ENCODE measurements at regions not wholly inside any gene's neighbourhood (a gene's known extent, or its start where the extent isn't known, plus 50 kb on each side); places are given as distances from the start of the nearest gene placed in this dataset.
"Not testable (repeated sequence)": the region's sequence is repeated elsewhere in the genome, so short reads cannot be mapped to it uniquely, and the experiment has no call there.

GRCh38 chr1:69090170-69090569 lies 477.6 kb upstream of the LRRC7 start:
- no peak for DNase-seq

GRCh38 chr1:69090752-69091151 lies 477.0 kb upstream of the LRRC7 start:
- DNase-seq = no peak

DNA sequence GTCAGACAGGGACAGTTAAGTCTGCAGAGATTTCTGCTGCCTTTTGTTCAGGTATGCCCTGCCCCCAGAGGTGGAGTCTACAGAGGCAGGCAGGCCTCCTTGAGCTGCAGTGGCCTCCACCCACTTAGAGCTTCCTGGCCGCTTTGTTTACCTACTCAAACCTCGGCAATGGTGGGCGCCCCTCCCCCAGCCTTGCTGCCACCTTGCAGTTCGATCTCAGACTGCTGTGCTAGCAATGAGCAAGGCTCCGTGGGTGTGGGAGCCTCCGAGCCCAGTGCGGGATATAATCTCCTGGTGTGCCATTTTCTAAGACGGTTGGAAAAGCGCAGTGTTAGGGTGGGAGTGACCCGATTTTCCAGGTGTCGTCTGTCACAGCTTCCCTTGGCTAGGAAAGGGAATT lies 465.7 kb upstream of the LRRC7 start:
- DNase-seq = not testable (repeated sequence)

- DNase-seq = no peak
Measured at GRCh38 chr1:69103213-69103612, 464.5 kb upstream of the LRRC7 start.

DNA sequence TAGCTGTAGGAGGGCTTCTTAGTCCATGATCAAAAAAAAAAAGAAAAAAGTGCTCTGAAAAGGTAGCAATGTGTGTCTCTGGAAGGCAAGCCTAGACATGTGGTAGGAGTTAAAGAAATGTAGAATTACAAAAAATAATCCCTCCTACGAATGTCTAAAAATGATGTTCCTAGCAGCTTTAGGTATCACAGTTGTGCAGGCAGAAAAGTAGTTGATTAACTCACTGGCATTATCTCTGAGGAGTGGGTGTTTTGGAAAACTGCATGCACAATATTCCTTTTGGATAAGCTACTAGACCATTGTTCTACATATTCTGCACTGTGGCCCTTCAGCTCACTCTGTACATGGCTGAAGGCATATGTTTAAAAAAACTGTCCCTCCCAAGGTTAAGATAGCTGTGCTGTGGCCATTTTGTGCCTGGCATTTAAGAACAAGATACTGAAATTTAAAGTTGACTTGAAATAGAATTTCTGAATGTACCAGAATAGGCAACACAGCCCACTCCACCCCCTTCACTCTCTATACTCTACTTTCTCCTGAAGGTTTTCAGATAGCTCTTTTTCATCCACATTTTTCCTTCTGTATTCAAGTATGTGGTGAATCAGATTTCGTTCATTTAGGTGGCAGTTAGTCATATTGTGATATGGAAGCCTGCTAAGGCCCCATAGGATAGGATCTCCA lies 463.9 kb upstream of the LRRC7 start:
- DNase-seq = no peak

DNA sequence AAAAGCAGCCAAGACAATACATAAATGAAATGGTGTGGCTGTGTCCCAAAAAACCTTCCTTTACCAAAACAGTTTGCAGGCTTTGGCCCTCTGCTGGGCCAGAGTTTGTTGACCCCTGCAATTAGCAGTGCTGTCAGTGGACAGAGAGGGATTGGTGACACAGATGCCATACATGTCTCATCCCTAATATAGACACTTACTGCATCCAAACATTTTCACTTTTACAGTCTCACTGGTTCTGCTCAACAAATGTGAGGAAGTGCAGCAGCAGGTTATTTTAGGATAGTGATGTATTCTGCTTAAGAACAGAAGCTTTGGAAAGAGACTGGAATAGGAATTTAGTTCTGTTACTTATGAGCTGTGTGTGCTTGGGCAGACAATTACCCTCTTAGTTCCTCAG lies 462.8 kb upstream of the LRRC7 start:
- no peak for DNase-seq

GRCh38 chr1:69109277-69109676 lies 458.4 kb upstream of the LRRC7 start:
- DNase-seq = no peak

GRCh38 chr1:69110851-69111250 lies 456.9 kb upstream of the LRRC7 start:
- DNase-seq = no peak

DNA sequence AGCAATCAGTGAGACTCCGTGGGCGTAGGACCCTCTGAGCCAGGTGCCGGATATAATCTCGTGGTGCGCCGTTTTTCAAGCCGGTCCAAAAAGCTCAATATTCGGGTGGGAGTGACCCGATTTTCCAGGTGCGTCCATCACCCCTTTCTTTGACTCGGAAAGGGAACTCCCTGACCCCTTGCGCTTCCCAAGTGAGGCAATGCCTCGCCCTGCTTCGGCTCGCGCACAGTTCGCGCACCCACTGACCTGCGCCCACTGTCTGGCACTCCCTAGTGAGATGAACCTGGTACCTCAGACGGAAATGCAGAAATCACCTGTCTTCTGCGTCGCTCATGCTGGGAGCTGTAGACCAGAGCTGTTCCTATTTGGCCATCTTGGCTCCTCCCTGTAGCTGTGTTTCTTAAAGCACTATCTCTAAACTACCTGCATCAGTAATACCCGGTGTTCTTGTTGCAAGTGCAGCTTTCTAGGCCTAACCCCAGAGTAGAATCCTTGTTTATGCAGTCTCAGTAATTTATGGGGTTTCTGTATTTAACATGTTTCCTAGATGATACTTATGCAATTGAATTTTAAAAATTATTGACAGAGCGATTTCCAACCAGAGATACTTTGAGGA lies 447.5 kb upstream of the LRRC7 start:
- not testable (repeated sequence) for DNase-seq

DNA sequence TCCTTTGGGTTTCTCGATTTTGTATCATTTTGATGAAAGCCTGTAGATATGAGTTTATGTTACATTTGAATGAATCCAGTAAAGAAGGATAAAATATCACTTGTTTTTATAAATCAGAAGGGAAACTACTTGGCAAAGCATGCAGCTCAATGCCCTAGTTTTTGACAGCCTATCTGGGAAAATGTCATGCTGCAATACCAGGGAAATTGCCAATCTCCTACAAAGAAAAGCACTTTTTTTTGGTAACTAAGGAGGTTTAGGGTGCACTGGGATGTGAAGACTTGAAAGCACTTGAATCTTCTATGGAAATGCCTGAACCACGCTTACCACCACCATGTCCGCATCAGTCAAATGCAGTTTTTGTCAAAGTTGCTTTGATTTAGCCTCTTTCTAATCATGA lies 446.9 kb upstream of the LRRC7 start:
- DNase-seq = no peak

DNA sequence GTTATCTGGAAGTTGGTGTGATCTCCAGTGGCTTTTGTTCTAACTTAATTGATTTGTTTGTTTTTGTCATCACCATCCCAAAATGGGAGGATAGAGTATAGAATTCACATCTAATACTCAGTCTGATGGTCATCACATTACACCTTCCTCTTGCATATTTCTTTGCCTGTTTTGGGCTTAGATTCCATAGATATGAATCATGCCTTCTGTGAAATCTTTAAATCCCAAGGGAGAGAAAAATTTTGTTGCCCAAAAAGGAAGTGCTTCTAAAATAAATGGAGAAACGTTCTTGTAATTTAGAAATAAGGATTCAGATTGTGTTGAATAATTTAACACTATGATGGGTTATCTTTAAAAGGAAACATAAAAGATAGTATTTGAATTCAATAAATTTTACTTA lies 446.0 kb upstream of the LRRC7 start:
- DNase-seq = no peak

DNA sequence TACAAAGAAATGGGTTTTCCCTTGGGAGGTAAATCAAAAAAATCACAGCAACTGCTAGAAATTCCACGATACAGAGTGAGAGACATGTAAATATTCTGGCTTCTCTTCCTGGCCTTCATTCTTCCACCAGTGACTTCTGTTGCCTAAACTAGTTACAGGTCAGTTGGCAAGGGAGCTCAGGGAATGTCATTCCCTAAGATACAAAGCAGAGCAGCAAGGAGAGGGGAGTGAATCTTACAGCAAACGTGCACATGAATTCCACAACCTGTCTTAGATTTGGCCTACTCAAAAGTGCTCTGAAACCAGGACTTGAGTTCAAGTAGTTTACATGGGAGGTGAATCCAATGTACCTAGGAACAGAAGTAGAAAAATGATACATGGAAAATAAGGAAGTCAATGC lies 445.3 kb upstream of the LRRC7 start:
- DNase-seq = no peak

DNA sequence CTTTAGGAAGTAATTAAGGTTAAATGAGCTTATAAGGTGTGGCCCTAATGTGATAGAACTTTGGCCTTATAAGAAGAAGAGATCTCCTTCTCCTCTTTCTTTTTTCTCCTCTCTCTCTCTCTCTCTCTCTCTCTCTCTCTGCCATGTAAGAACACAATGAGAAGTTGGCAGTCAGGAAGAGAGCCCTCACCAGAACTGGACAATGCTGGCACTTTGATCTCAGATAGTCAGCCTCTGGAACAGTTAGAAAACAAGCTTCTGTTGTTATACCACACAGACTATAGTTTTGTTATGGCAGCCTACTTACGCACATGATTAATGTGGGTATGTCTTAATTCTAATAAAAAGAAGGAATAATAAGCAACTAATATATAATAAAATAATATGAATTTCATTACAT lies 444.2 kb upstream of the LRRC7 start:
- no peak for DNase-seq

- no peak for DNase-seq
Measured at GRCh38 chr1:69126796-69127195, 440.9 kb upstream of the LRRC7 start.

GRCh38 chr1:69128204-69128603 lies 439.5 kb upstream of the LRRC7 start:
- no peak for DNase-seq

DNA sequence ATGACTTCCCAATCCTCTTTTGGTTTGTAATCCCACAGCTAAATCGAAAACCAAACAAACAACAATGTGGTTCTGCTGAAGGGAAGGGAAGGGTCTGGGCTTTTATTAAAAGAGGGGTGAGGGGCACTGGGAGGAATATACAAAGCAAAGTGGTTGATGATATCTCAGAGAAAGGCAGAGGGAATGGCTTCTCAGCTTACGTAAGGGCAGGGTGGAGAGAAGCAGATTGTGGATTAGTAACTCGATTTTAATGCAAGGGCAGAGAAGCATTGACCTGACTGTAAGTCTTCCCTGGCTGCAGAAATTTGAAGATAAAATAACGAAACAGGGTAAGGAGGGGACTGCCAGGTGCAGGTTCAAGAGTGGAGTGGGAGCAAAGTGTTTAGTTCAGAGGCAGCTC lies 438.2 kb upstream of the LRRC7 start:
- no peak for DNase-seq

DNA sequence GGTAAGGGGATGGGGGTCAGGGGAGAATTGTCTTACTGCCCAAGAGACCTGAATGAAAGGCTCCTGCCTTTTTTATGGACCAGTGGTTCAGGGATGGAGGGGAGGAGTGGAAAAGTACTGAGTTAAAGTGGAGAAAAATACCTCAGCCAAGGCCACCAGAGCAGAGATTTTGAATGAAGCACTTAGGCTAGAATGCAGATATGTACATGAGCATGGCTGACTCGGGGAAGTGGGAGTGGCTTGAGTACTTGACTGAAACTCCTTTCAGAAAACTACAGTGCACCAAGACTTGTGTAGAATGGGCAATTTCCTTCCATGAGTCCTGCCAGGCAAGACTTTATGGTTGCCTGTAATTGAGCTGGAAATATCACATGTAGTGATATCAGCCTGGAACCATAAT lies 429.6 kb upstream of the LRRC7 start:
- DNase-seq = no peak

- DNase-seq = no peak
Measured at GRCh38 chr1:69139007-69139406, 428.7 kb upstream of the LRRC7 start.

GRCh38 chr1:69146303-69146702 lies 421.4 kb upstream of the LRRC7 start:
- DNase-seq = no peak

DNA sequence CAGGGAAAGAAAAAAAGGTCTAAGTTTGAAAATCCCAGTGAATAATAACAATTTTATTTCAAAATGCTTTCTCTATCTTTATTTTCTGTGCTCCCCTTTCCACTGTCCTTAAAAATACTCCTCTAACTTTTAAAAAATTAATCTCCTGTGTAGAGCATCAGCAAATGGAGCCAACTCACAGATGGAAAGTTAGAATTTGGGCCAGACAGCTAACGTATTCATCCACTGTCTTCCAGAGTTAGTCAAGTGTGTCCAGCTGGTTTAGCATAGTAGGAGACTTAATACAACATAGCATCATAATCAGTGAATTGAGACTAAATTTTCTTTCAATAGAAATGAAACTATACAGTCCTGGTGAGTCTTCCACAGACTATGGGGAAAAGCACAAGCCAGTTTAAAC lies 419.0 kb upstream of the LRRC7 start:
- no peak for DNase-seq

DNA sequence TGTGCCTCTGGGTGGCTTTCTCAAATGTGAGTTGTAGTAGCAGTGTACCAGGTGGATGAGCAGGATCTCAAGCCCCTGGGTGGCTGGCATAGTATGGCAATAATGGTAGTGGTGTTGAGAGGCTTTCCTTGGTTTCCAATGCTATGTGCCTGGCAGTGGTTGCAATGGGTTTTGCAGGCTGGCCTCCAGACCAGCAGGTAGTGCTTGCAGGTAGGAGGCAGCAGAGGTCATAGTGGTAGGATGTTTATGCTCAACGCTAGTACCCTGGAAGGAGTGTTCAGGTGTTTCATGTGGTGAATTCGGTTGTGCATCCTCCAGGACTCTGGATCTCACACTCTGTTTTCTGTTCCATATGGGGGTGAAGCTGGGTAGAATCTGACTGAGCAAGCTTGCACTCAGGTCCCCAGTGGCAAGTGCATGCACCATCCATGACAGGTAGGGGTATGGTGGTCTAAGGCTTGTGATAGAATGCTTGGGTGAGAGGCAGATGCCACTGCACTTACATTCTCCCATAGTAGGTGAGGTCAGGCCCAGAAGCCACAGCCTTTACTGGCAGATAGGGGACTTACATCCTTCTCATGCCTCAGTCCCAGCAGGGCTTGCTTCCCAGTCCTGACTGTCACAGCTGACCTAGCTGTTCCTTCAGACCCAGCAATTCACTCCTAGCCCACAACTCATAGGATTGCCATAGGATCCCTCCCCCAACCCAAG lies 410.5 kb upstream of the LRRC7 start:
- no peak for DNase-seq

- DNase-seq = no peak
Measured at GRCh38 chr1:69163241-69163640, 404.5 kb upstream of the LRRC7 start.

DNA sequence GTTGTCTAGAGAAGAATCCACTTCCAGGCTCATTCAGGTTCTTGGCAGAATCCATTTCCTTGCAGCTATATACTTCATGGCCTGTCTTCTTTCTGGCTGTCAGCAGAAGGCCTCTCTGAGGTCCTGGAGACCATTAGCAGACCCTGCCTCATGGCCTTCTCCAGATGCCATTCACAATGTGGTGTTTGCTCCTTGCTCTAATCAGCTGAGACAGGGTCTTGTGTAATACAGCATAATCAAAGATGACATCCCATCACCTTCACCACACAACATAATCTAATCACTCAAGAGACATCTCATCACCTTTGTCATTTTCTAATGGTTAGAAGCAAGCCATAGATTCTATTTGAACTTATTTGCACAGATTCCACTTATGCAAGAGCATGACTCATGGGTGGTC lies 403.9 kb upstream of the LRRC7 start:
- no peak for DNase-seq

- DNase-seq = no peak
Measured at GRCh38 chr1:69167876-69168275, 399.8 kb upstream of the LRRC7 start.

- no peak for DNase-seq
Measured at GRCh38 chr1:69171248-69171647, 396.5 kb upstream of the LRRC7 start.
